Type B pancreatic cell (in vitro differentiated cells): ENCODE measurements at regions not wholly inside any gene's neighbourhood (a gene's known extent, or its start where the extent isn't known, plus 50 kb on each side); places are given as distances from the start of the nearest gene placed in this dataset.

Source experiments
- DNase-seq: peaks from one replicate; pipeline ENCODE4 v3.0.0; 2021; ENCODE audit warnings: mixed read lengths; ENCODE audit not compliant: unreplicated experiment; ENCODE audit errors: extremely low spot score
- H3K27ac Mint-ChIP-seq: 2 replicates; pipeline ENCODE4 v1.8.0; 2021; ENCODE audit warnings: mild to moderate bottlenecking, mixed read lengths
- H3K27me3 Mint-ChIP-seq: 2 replicates; pipeline ENCODE4 v1.8.0; 2021; ENCODE audit warnings: mixed read lengths
- H3K36me3 Mint-ChIP-seq: 2 replicates; pipeline ENCODE4 v1.8.0; 2021; ENCODE audit warnings: mixed read lengths
- H3K4me1 Mint-ChIP-seq: one replicate; pipeline ENCODE4 v1.8.0; 2021; ENCODE audit warnings: mixed read lengths; ENCODE audit not compliant: unreplicated experiment
- H3K4me3 Mint-ChIP-seq: 2 replicates; pipeline ENCODE4 v1.8.0; 2021; ENCODE audit warnings: mild to moderate bottlenecking, mixed read lengths
- H3K9me3 Mint-ChIP-seq: 2 replicates; pipeline ENCODE4 v1.8.0; 2021; ENCODE audit warnings: mixed read lengths
- CTCF ChIP-seq: fragments of 200-600 bp; sonication (generic); conservative IDR thresholded peaks from 2 replicates; pipeline ENCODE4 v1.5.0; 2021; ENCODE audit warnings: antibody characterized with exemption, mild to moderate bottlenecking

- H3K27me3 Mint-ChIP-seq, result no peaks in the 10 kb centered on the region
- DNase-seq, result no peak
- no peaks in the 10 kb centered on the region for H3K4me1 Mint-ChIP-seq
- no peak for TF ChIP-seq CTCF
- H3K36me3 Mint-ChIP-seq, result no peaks in the 10 kb centered on the region
- H3K27ac Mint-ChIP-seq, result no peak overlapping the region
- no peak overlapping the region for H3K4me3 Mint-ChIP-seq
- H3K9me3 Mint-ChIP-seq, result peaks cover 16% of the 10 kb centered on the region
These were observed 74.1 kb upstream of the CLINT1 start for GRCh38 chr5:157933005-157933404.

DNA sequence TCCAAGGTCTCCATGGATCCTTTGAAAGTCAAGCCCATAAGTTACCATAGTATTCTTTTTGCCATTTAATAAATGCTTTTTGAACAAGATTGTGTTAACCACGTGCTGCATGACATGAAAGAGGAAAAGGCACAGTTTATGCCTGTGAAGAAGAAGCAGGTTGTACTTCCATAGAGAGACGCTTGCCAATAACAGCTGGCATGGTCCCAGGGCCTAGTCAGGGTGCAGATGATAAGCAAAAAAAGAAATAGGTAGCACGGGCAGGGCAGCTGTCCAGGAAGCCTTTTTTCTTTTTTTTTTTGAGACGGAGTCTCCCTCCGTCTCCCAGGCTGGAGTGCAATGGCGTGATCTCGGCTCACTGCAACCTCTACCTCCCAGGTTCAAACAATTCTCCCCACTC lies 71.8 kb upstream of the CLINT1 start:
- Mint-ChIP-seq H3K27ac (no peak overlapping the region), H3K4me1 (peaks cover 9% of the 10 kb centered on the region), H3K27me3 (peaks cover 13% of the 10 kb centered on the region), H3K36me3 (no peaks in the 10 kb centered on the region), H3K4me3 (no peak overlapping the region), H3K9me3 (peaks cover 16% of the 10 kb centered on the region)
- no peak for TF ChIP-seq CTCF
- DNase-seq, result no peak

DNA sequence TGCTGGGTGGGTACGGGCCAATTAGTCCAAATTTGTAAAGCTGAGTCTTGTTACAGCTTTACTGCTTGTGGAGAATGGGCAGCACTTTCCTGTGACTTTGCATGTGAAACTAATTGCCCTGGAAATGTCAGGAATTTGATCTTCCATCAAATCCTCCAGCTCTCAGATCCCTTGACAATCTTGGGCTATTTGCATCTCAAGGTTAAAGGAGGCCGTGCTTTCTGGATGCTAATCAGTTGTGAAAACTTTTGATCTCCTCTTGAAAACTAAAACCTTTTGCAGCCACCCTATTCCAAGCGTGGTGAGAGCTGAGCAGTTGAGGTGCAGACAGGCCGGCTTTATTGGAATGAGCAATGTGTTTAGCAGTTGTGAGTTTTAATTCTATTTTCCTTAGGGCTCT lies 68.0 kb upstream of the CLINT1 start:
- Mint-ChIP-seq H3K27ac (no peak overlapping the region), H3K9me3 (no peaks in the 10 kb centered on the region), H3K36me3 (no peaks in the 10 kb centered on the region), H3K4me1 (peaks cover 15% of the 10 kb centered on the region), H3K27me3 (peaks cover 27% of the 10 kb centered on the region), H3K4me3 (no peak overlapping the region)
- no peak for DNase-seq
- no peak for TF ChIP-seq CTCF

DNA sequence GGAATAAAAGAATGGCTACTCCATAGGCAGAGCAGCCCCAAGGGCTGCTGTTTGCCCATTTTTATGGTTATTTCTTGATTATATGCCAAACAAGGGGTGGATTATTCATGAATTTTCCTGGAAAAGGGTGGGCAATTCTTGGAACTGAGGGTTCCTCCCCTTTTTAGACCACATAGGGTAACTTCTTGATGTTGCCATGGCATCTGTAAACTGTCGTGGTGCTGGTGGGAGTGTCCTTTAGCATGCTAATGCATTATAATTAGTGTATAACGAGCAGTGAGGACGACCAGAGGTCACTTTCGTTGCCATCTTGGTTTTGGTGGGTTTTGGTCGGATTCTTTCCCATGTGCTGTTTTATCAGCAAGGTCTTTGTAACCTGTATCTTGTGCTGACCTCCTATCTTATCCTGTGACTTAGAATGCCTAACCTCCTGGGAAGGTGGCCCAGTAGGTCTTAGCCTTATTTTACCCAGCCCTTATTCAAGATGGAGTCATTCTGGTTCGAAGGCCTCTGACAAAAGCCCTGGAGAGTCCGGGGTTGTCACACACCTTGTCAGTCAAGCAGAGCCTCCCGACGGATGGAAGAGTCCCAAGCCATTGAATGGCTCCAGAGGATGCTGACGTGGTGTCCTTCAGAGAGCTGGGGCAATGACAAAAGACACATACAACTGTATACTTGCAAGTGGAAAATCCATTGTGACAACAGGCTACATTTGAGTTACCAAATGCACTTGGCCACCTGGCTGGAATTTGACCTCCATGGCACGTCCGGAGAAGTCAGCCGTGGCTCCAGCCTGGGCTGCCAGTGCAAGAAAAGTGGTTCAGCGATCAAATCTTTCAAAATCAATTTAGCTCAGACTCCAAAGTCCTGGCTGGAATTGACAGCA lies 67.1 kb upstream of the CLINT1 start:
- no peak for DNase-seq
- no peaks in the 10 kb centered on the region for H3K9me3 Mint-ChIP-seq

DNA sequence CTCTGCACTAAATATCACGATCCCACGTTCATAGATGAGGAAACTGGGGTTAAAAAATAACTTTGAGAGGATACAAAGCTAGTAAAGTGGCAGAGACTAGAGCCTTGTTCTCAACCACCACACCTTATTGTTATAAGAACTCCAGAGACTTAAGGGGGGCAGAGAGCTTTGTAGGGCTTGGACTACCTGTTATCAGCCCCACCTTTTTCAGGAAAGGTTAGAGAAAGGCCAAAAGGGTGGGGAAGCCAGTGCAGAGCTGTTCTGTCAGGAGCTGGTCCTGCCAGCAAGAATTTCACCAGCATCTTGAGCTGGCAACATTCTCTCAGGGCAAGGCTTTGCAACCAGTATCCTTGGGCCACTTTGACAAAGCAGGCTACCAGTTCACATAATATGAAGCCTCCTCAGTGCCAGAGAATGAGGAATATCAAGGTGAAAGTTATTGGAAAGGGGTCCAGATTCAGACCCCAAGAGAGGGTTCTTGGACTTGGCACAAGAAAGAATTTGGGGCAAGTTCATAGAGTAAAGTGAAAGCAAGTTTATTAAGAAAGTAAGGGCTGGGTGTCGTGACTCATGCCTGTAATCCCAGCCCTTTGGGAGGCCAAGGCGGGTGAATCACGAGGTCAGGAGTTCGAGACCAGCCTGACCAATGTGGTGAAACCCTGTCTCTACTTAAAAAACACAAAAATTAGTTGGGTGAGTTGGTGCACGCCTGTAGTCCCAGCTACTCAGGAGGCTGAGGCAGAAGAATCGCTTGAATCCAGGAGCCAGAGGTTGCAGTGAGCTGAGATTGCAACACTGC lies 66.2 kb upstream of the CLINT1 start:
- no peaks in the 10 kb centered on the region for H3K36me3 Mint-ChIP-seq
- no peak overlapping the region for H3K4me3 Mint-ChIP-seq
- no peak for DNase-seq
- no peaks in the 10 kb centered on the region for H3K9me3 Mint-ChIP-seq
- H3K27ac Mint-ChIP-seq, result peak overlapping the region; percentile 29
- TF ChIP-seq CTCF, result no peak
- H3K4me1 Mint-ChIP-seq, result peaks cover 17% of the 10 kb centered on the region
- H3K27me3 Mint-ChIP-seq, result peaks cover 27% of the 10 kb centered on the region

More for the DNA sequence above, 67.1 kb upstream of the CLINT1 start:
- peaks cover 15% of the 10 kb centered on the region for H3K4me1 Mint-ChIP-seq
- peaks cover 27% of the 10 kb centered on the region for H3K27me3 Mint-ChIP-seq
- TF ChIP-seq CTCF, result no peak
- H3K36me3 Mint-ChIP-seq, result no peaks in the 10 kb centered on the region
- no peak overlapping the region for H3K4me3 Mint-ChIP-seq
- H3K27ac Mint-ChIP-seq, result no peak overlapping the region
